ENCODE measurements at regions not wholly inside any gene's neighbourhood (a gene's known extent, or its start where the extent isn't known, plus 50 kb on each side); places are given as distances from the start of the nearest gene placed in this dataset.

DNA sequence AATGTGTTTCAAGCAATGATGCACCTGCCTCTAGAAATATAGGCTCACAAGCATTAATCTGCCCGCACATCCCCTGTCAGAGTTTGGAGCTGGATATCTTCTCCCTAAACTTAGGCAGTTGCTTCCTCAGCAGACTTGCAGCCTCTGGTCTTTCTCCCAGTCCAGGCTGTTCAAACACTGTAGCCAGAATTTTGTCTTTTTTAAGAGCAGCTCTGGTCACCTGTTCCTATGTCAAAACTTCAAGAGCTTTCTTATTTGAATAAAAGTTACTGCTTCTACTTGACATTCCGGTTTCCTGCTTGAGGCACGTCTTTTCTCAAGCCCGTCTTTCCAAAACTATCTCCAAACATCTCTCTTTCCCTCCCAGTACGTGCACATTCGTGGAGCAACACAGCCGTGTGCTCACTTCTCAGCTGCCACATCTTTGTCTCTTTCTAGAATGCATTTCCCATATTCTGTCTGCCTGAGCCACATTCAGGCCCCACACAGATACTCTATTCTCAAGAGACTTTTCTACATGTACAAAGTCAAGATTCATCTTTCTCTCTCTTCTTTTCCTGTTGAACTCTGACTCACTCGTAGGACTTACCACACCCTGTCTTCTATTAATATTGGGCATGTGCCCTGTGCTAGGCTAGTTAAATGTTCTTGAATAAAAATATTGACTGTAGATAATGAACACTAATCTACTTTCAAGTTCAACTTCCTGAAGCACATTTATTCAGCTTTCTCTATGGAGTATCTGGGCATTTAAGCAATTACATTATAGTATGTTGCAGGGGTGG lies 307.7 kb upstream of the SOX2 start:
- H3K4me1 ChIP-seq (ENCODE audit: control insufficient read depth, insufficient read depth, low read length): no peaks in the 10 kb centered on the region
- no peak overlapping the region for H3K4me3 ChIP-seq (ENCODE audit: low read depth, low read length)
- no peaks in the 10 kb centered on the region for H3K36me3 ChIP-seq (ENCODE audit: control insufficient read depth in 2 of 2, insufficient read depth in 1 of 2, low read length in 2 of 2)
- no peaks in the 10 kb centered on the region for H3K9me3 ChIP-seq (ENCODE audit: control insufficient read depth, insufficient read depth, low read depth, low read length)
- ChIA-PET POLR2A (no interaction called here), CTCF (interaction anchor here (0.6 to 0.7 kb wide), 3 partner anchors 298 to 1391 kb away, joined by 3 to 4 read pairs (median 3); no protein-coding TSS in a partner anchor)
- H3K27ac ChIP-seq (ENCODE audit: extremely low read depth, low read depth, low read length): no peak overlapping the region
- TF ChIP-seq SP2 (tag by site-specific recombination; IDR thresholded peaks at IDR 0.05): no peak
- TF ChIP-seq REST (tag by site-specific recombination; IDR thresholded peaks at IDR 0.05): no peak
- no peak for TF ChIP-seq ZNF843 (tag by site-specific recombination; IDR thresholded peaks at IDR 0.05)
- no peak for TF ChIP-seq YY1 (tag by site-specific recombination; IDR thresholded peaks at IDR 0.05)

DNA sequence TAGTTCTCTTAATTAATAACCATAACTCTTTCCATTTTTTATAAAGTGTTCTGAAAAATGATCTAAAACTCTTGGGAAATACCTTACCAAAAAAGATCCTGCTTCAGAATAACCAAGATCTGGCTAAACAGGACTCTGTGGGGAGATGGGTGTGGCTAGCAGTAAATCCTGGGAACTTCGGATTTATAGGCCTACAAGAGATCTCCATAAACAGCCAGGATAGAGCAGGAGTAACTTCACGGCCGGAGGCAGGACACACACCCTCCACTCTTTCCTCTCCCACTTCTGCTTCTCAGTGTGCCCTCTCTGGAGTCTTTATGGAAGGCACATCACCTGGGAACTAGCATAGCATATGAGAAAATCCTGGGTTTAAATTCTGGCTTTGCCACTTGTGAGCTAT lies 309.4 kb upstream of the SOX2 start:
- Histone ChIP-seq H3K36me3 (ENCODE audit: control insufficient read depth in 2 of 2, insufficient read depth in 1 of 2, low read length in 2 of 2) (no peaks in the 10 kb centered on the region), H3K27ac (ENCODE audit: extremely low read depth, low read depth, low read length) (no peak overlapping the region), H3K9me3 (ENCODE audit: control insufficient read depth, insufficient read depth, low read depth, low read length) (no peaks in the 10 kb centered on the region), H3K4me3 (ENCODE audit: low read depth, low read length) (no peak overlapping the region), H3K4me1 (ENCODE audit: control insufficient read depth, insufficient read depth, low read length) (no peaks in the 10 kb centered on the region)
- POLR2A ChIA-PET: no interaction called here
- no peak for TF ChIP-seq ZNF394 (tag by site-specific recombination; IDR thresholded peaks at IDR 0.05; ENCODE audit: borderline replicate concordance)
- no peak for TF ChIP-seq ZBTB8A (tag by site-specific recombination; IDR thresholded peaks at IDR 0.05)
- peak; percentile 29; the same call in 1 of the 2 replicates for TF ChIP-seq KLF9 (tag by site-specific recombination; IDR thresholded peaks at IDR 0.05; ENCODE audit: low read depth)
- TF ChIP-seq KLF1 (tag by site-specific recombination; IDR thresholded peaks at IDR 0.05): 0 out of 2 replicates have a peak, but pooled peaks have one; percentile 15
- TF ChIP-seq, protein P1, sequence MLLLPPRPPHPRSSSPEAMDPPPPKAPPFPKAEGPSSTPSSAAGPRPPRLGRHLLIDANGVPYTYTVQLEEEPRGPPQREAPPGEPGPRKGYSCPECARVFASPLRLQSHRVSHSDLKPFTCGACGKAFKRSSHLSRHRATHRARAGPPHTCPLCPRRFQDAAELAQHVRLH (tag by site-specific recombination; IDR thresholded peaks at IDR 0.05): no peak
- CTCF ChIA-PET: no interaction called here

GRCh38 chr3:181384970-181385369 lies 326.8 kb upstream of the SOX2 start:
- no peaks in the 10 kb centered on the region for H3K36me3 ChIP-seq (ENCODE audit: control insufficient read depth in 2 of 2, insufficient read depth in 1 of 2, low read length in 2 of 2)
- no peak overlapping the region for H3K27ac ChIP-seq (ENCODE audit: extremely low read depth, low read depth, low read length)
- TF ChIP-seq ZNF341 (tag by site-specific recombination; IDR thresholded peaks at IDR 0.05; ENCODE audit: low read depth): no peak
- ChIA-PET POLR2A (no interaction called here), CTCF (no interaction called here)
- H3K4me1 ChIP-seq (ENCODE audit: control insufficient read depth, insufficient read depth, low read length): no peaks in the 10 kb centered on the region
- H3K4me3 ChIP-seq (ENCODE audit: low read depth, low read length): no peak overlapping the region
- H3K9me3 ChIP-seq (ENCODE audit: control insufficient read depth, insufficient read depth, low read depth, low read length): no peaks in the 10 kb centered on the region

DNA sequence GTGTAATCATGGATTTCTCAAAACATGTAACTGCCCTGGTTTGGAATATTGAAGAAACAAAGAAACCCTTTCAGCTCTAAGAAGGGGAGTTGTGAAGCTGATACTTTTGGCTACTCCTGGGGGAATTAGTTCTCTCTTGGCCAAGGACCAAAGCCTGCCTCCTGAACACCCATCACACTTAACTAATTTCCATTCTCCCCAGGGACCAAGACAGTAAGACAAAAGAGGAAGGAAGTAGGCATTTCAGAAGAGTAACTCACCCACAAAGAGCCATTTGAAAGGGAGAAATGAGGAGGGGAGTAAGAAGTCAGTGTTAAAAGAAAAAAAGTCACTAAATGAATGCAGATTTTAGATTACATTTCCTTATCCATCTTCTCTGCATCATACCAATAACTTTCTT lies 328.0 kb upstream of the SOX2 start:
- Histone ChIP-seq H3K4me1 (ENCODE audit: control insufficient read depth, insufficient read depth, low read length) (no peaks in the 10 kb centered on the region), H3K27ac (ENCODE audit: extremely low read depth, low read depth, low read length) (no peak overlapping the region), H3K36me3 (ENCODE audit: control insufficient read depth in 2 of 2, insufficient read depth in 1 of 2, low read length in 2 of 2) (no peaks in the 10 kb centered on the region), H3K4me3 (ENCODE audit: low read depth, low read length) (no peak overlapping the region), H3K9me3 (ENCODE audit: control insufficient read depth, insufficient read depth, low read depth, low read length) (no peaks in the 10 kb centered on the region)
- POLR2A ChIA-PET: interaction anchor here (0.5 kb wide), 1 partner anchor 694 kb away, joined by 3 read pairs; no protein-coding TSS in a partner anchor
- CTCF ChIA-PET: no interaction called here
- no peak for TF ChIP-seq MYNN (tag by site-specific recombination; IDR thresholded peaks at IDR 0.05; ENCODE audit: borderline replicate concordance)
- TF ChIP-seq, protein P2, sequence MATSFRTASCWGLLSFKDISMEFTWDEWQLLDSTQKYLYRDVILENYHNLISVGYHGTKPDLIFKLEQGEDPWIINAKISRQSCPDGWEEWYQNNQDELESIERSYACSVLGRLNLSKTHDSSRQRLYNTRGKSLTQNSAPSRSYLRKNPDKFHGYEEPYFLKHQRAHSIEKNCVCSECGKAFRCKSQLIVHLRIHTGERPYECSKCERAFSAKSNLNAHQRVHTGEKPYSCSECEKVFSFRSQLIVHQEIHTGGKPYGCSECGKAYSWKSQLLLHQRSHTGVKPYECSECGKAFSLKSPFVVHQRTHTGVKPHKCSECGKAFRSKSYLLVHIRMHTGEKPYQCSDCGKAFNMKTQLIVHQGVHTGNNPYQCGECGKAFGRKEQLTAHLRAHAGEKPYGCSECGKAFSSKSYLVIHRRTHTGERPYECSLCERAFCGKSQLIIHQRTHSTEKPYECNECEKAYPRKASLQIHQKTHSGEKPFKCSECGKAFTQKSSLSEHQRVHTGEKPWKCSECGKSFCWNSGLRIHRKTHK (tag by site-specific recombination; IDR thresholded peaks at IDR 0.05): no peak
- TF ChIP-seq ZNF658 (tag by site-specific recombination; IDR thresholded peaks at IDR 0.05): no peak
- TF ChIP-seq ZNF121 (tag by site-specific recombination; IDR thresholded peaks at IDR 0.05): no peak
- TF ChIP-seq ZFP37 (tag by site-specific recombination; IDR thresholded peaks at IDR 0.05): no peak
- no peak for TF ChIP-seq GLI4 (tag by site-specific recombination; IDR thresholded peaks at IDR 0.05)
- TF ChIP-seq ZBTB44 (tag by site-specific recombination; IDR thresholded peaks at IDR 0.05): no peak

Data from HEK293 (cell line).